CD14-positive monocyte (primary cell): ENCODE measurements at regions not wholly inside any gene's neighbourhood (a gene's known extent, or its start where the extent isn't known, plus 50 kb on each side); places are given as distances from the start of the nearest gene placed in this dataset.

Experiments
- DNase-seq, 3 donors: peaks; one replicate each; pipeline ENCODE4 v3.0.0-alpha.2; 2011 to 2022
- H2AFZ ChIP-seq: 2 replicates; pipeline ENCODE4 v1.6.0; 2012; ENCODE audit warnings: mild to moderate bottlenecking, low read depth, low read length, inconsistent platforms; ENCODE audit not compliant: insufficient read depth, poor library complexity, severe bottlenecking
- H3K27ac ChIP-seq, 2 donors: 1 replicate in 1 of 2; 2 replicates in 1 of 2; pipeline ENCODE4 v1.5.1; 2012 to 2013; ENCODE audit warnings: low read length in 2 of 2, control low read depth in 1 of 2, inconsistent platforms in 1 of 2, low read depth in 1 of 2, mild to moderate bottlenecking in 1 of 2
- H3K27me3 ChIP-seq, 2 donors: one replicate each; pipeline versions ENCODE4 v1.6.0 to v1.6.1; 2011 to 2013; ENCODE audit warnings: low read length in 2 of 2; ENCODE audit not compliant: control insufficient read depth in 2 of 2, insufficient read depth in 2 of 2
- H3K36me3 ChIP-seq, 2 donors: replicated peaks in 1 of 2; 1 replicate in 1 of 2; 2 replicates in 1 of 2; pipeline versions ENCODE4 v1.5.1 to v1.6.1; 2012 to 2013; ENCODE audit warnings: low read length in 2 of 2, control low read depth in 1 of 2, inconsistent platforms in 1 of 2, mild to moderate bottlenecking in 1 of 2; ENCODE audit not compliant: insufficient read depth in 2 of 2, control insufficient read depth in 1 of 2
- H3K4me1 ChIP-seq, 2 donors: 1 replicate in 1 of 2; 2 replicates in 1 of 2; pipeline versions ENCODE4 v1.5.1 to v1.6.1; 2012 to 2013; ENCODE audit warnings: low read length in 2 of 2, control low read depth in 1 of 2, inconsistent platforms in 1 of 2, mild to moderate bottlenecking in 1 of 2, moderate library complexity in 1 of 2; ENCODE audit not compliant: insufficient read depth in 2 of 2, control insufficient read depth in 1 of 2
- H3K4me2 ChIP-seq: replicated peaks from 2 replicates; pipeline ENCODE3; 2012; ENCODE audit warnings: low read length, moderate library complexity, mild to moderate bottlenecking; ENCODE audit not compliant: poor library complexity, severe bottlenecking; ENCODE audit errors: extremely low read depth
- H3K4me3 ChIP-seq, 3 experiments: fragments of 200-600 bp in 1 of 3; sonication (generic) in 1 of 3; replicated peaks in 1 of 3; 1 replicate in 2 of 3; 2 replicates in 1 of 3; pipeline ENCODE4 v1.5.1; 2011 to 2013; ENCODE audit warnings: low read length in 3 of 3, mild to moderate bottlenecking in 3 of 3, control low read depth in 2 of 3, low read depth in 2 of 3, inconsistent platforms in 1 of 3, moderate library complexity in 1 of 3
- H3K79me2 ChIP-seq: 2 replicates; pipeline ENCODE4 v1.6.0; 2012; ENCODE audit warnings: mild to moderate bottlenecking, control low read depth, inconsistent platforms, low read length, moderate library complexity; ENCODE audit not compliant: insufficient read depth
- H3K9ac ChIP-seq: 2 replicates; pipeline ENCODE4 v1.6.0; 2017; ENCODE audit warnings: low read length, mild to moderate bottlenecking; ENCODE audit not compliant: insufficient read depth, poor library complexity, severe bottlenecking
- H3K9me3 ChIP-seq, 2 donors: replicated peaks in 1 of 2; 1 replicate in 1 of 2; 2 replicates in 1 of 2; pipeline versions ENCODE4 v1.5.1 to v1.6.1; 2012 to 2013; ENCODE audit warnings: low read length in 2 of 2, control low read depth in 1 of 2; ENCODE audit not compliant: control insufficient read depth in 1 of 2, insufficient read depth in 1 of 2
- H4K20me1 ChIP-seq: 2 replicates; pipeline ENCODE4 v1.6.0; 2012; ENCODE audit warnings: mild to moderate bottlenecking, low read length, control low read depth, moderate library complexity; ENCODE audit not compliant: insufficient read depth
- H3K27ac Mint-ChIP-seq, 7 donors: one replicate each; pipeline ENCODE4 v1.8.0; 2020; ENCODE audit warnings: mild to moderate bottlenecking in 7 of 7, mixed read lengths in 7 of 7, moderate library complexity in 6 of 7, inconsistent platforms in 2 of 7
- H3K27me3 Mint-ChIP-seq, 3 donors: one replicate each; pipeline ENCODE4 v1.8.0; 2021 to 2022; ENCODE audit warnings: low read depth in 3 of 3, mild to moderate bottlenecking in 3 of 3, mixed read lengths in 3 of 3, moderate library complexity in 3 of 3, inconsistent platforms in 1 of 3
- H3K36me3 Mint-ChIP-seq, 2 donors: one replicate each; pipeline ENCODE4 v1.8.0; 2020; ENCODE audit warnings: mixed read lengths in 2 of 2, inconsistent platforms in 1 of 2, mild to moderate bottlenecking in 1 of 2
- H3K4me1 Mint-ChIP-seq: one replicate; pipeline ENCODE4 v1.8.0; 2020; ENCODE audit warnings: mild to moderate bottlenecking, mixed read lengths
- H3K4me3 Mint-ChIP-seq, 2 donors: one replicate each; pipeline ENCODE4 v1.8.0; 2020; ENCODE audit warnings: mild to moderate bottlenecking in 2 of 2, mixed read lengths in 2 of 2, moderate library complexity in 1 of 2
- H3K9me3 Mint-ChIP-seq, 7 donors: one replicate each; pipeline ENCODE4 v1.8.0; 2020 to 2022; ENCODE audit warnings: mixed read lengths in 7 of 7, mild to moderate bottlenecking in 6 of 7, moderate library complexity in 6 of 7, inconsistent platforms in 2 of 7
- WGBS: methylation state at CpG from one replicate; pipeline ENCODE4 v1.1.5; 2013; ENCODE audit warnings: missing lambda C conversion rate; ENCODE audit not compliant: insufficient coverage; 5-methylcytosine and 5-hydroxymethylcytosine counted together
- intact Hi-C, 2 donors: fragments of 100-400 bp; cut with micrococcal nuclease; formaldehyde crosslinking; loops; one replicate each; pipeline versions ENCODE4 v1.15.0 to v1.15.1; 2023
- TF ChIP-seq, protein P1 (sequence below): fragments of 200-600 bp; IDR thresholded peaks from one replicate; pipeline ENCODE4 v1.8.0; 2022; ENCODE audit warnings: antibody characterized with exemption, mild to moderate bottlenecking

DNA sequence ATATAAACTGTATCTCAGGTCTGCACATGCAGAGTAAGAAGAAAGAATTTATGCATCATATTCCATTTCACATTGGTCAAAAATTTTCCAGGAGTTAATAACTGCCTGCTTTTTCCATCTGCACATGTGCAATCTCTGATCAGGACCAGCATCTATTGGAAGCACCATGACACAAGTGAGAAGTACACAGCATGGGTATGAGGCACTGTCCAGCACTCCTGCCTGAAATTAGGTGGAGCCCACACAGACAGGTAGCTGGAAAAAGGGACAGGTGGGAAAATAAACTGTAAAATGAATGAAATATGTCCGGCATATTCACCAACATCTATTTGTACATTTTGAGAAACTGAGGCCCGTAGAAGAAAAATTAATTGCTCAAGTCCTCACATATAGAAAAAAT lies 609.2 kb upstream of the NXPH2 start:
- H4K20me1 ChIP-seq = no peaks in the 10 kb centered on the region
- peaks cover 0 to 10% of the 10 kb centered on the region in 2 donors for H3K9me3 ChIP-seq
- Mint-ChIP-seq H3K27me3 (peaks cover 0 to 2% (median 0%) of the 10 kb centered on the region in 3 donors), H3K27ac (no peak overlapping the region), H3K4me1 (no peaks in the 10 kb centered on the region), H3K4me3 (no peak overlapping the region), H3K9me3 (peaks cover 0 to 8% (median 3%) of the 10 kb centered on the region in 7 donors), H3K36me3 (no peaks in the 10 kb centered on the region)
- H3K36me3 ChIP-seq = no peaks in the 10 kb centered on the region
- H3K9ac ChIP-seq = no peak overlapping the region
- no peak overlapping the region for H3K4me3 ChIP-seq
- H2AFZ ChIP-seq = no peak overlapping the region
- no peak overlapping the region for H3K4me2 ChIP-seq
- no peaks in the 10 kb centered on the region for H3K27me3 ChIP-seq
- no peaks in the 10 kb centered on the region for H3K4me1 ChIP-seq
- H3K79me2 ChIP-seq = no peaks in the 10 kb centered on the region
- no peak overlapping the region for H3K27ac ChIP-seq
- no CpG with 5 or more reads among the region's 2 CpGs for WGBS
- intact Hi-C loops = no loop called here
- no peak for DNase-seq
- TF ChIP-seq, protein P1, sequence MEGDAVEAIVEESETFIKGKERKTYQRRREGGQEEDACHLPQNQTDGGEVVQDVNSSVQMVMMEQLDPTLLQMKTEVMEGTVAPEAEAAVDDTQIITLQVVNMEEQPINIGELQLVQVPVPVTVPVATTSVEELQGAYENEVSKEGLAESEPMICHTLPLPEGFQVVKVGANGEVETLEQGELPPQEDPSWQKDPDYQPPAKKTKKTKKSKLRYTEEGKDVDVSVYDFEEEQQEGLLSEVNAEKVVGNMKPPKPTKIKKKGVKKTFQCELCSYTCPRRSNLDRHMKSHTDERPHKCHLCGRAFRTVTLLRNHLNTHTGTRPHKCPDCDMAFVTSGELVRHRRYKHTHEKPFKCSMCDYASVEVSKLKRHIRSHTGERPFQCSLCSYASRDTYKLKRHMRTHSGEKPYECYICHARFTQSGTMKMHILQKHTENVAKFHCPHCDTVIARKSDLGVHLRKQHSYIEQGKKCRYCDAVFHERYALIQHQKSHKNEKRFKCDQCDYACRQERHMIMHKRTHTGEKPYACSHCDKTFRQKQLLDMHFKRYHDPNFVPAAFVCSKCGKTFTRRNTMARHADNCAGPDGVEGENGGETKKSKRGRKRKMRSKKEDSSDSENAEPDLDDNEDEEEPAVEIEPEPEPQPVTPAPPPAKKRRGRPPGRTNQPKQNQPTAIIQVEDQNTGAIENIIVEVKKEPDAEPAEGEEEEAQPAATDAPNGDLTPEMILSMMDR = no peak

DNA sequence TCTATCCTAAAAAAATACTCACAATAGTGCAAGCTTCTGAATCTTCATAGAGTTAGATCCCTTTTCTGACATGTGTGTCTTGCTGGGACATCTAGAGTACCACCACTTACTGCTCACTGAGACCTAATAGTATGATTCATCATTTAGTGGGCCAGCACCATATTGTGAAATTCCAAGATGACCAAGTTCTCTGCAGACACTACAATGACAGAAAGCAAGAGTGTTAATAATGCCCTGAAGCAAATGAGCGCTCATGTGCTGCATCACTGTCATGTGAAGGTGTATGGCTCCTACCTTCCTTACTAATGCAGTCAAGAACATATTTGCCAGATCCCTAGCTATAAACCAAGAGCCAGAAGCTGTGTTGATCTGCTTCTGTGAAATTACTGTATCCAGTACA lies 606.2 kb upstream of the NXPH2 start:
- intact Hi-C loops = no loop called here
- no peaks in the 10 kb centered on the region for H4K20me1 ChIP-seq
- no peaks in the 10 kb centered on the region for H3K4me1 ChIP-seq
- H3K27ac Mint-ChIP-seq = no peak overlapping the region
- H3K27me3 ChIP-seq = no peaks in the 10 kb centered on the region
- H3K4me3 ChIP-seq = no peak overlapping the region
- no peaks in the 10 kb centered on the region for H3K36me3 Mint-ChIP-seq
- H3K27me3 Mint-ChIP-seq = peaks cover 0 to 2% (median 0%) of the 10 kb centered on the region in 3 donors
- TF ChIP-seq, protein P1 = no peak
- no peaks in the 10 kb centered on the region for H3K36me3 ChIP-seq
- no peaks in the 10 kb centered on the region for H3K4me1 Mint-ChIP-seq
- no peak overlapping the region for H3K9ac ChIP-seq
- no peak for DNase-seq
- H3K9me3 ChIP-seq = peaks cover 0 to 10% of the 10 kb centered on the region in 2 donors
- no peak overlapping the region for H3K27ac ChIP-seq
- no peak overlapping the region for H2AFZ ChIP-seq
- no peak overlapping the region for H3K4me2 ChIP-seq
- H3K4me3 Mint-ChIP-seq = no peak overlapping the region
- no CpG with 5 or more reads among the region's 1 CpG for WGBS
- peaks cover 0 to 8% (median 3%) of the 10 kb centered on the region in 7 donors for H3K9me3 Mint-ChIP-seq
- H3K79me2 ChIP-seq = no peaks in the 10 kb centered on the region
